ENCODE measurements at regions not wholly inside any gene's neighbourhood (a gene's known extent, or its start where the extent isn't known, plus 50 kb on each side); places are given as distances from the start of the nearest gene placed in this dataset.

GRCh38 chr6:105453968-105454367, 51.1 kb upstream of the PREP start:
- WGBS: no CpG with 5 or more reads among the region's 1 CpG
- Histone ChIP-seq H3K9ac (ENCODE audit: low read depth, low read length) (no peak overlapping the region), H3K27me3 (ENCODE audit: insufficient read depth, low read length) (no peaks in the 10 kb centered on the region), H3K36me3 (ENCODE audit: insufficient read depth, low read length) (no peaks in the 10 kb centered on the region), H3K9me3 (ENCODE audit: insufficient read depth, low read depth, low read length) (no peaks in the 10 kb centered on the region), H3K4me3 (ENCODE audit: low read length) (no peak overlapping the region), H3K27ac (ENCODE audit: low read depth, low read length) (peak overlapping the region; percentile 32; the same call in 1 of the 2 replicates), H3K4me1 (ENCODE audit: insufficient read depth, low read length) (peaks cover 19% of the 10 kb centered on the region; the same call in 1 of the 2 replicates)

- 96% methylated on average over 8 of the region's 8 CpGs for WGBS
- H3K27ac ChIP-seq (ENCODE audit: low read depth, low read length): peak overlapping the region; percentile 21; the same call in 1 of the 2 replicates
- no peak overlapping the region; the same call in 1 of the 2 replicates for H3K9ac ChIP-seq (ENCODE audit: low read depth, low read length)
- no peaks in the 10 kb centered on the region for H3K9me3 ChIP-seq (ENCODE audit: insufficient read depth, low read depth, low read length)
- no peaks in the 10 kb centered on the region for H3K36me3 ChIP-seq (ENCODE audit: insufficient read depth, low read length)
- H3K4me3 ChIP-seq (ENCODE audit: low read length): no peak overlapping the region
- H3K27me3 ChIP-seq (ENCODE audit: insufficient read depth, low read length): no peaks in the 10 kb centered on the region
- H3K4me1 ChIP-seq (ENCODE audit: insufficient read depth, low read length): peaks cover 19% of the 10 kb centered on the region; the same call in 1 of the 2 replicates
Observed at GRCh38 chr6:105452924-105453756, 50.3 kb upstream of the PREP start.

All from HUES64 (cell line).